AG08395 (cell line): ENCODE measurements at regions not wholly inside any gene's neighbourhood (a gene's known extent, or its start where the extent isn't known, plus 50 kb on each side); places are given as distances from the start of the nearest gene placed in this dataset.
"Not testable (repeated sequence)": the region's sequence is repeated elsewhere in the genome, so short reads cannot be mapped to it uniquely, and the experiment has no call there.

Experiments
- DNase-seq: peaks from one replicate; pipeline ENCODE4 v3.0.0; 2012; ENCODE audit warnings: mixed read lengths, low spot score

DNA sequence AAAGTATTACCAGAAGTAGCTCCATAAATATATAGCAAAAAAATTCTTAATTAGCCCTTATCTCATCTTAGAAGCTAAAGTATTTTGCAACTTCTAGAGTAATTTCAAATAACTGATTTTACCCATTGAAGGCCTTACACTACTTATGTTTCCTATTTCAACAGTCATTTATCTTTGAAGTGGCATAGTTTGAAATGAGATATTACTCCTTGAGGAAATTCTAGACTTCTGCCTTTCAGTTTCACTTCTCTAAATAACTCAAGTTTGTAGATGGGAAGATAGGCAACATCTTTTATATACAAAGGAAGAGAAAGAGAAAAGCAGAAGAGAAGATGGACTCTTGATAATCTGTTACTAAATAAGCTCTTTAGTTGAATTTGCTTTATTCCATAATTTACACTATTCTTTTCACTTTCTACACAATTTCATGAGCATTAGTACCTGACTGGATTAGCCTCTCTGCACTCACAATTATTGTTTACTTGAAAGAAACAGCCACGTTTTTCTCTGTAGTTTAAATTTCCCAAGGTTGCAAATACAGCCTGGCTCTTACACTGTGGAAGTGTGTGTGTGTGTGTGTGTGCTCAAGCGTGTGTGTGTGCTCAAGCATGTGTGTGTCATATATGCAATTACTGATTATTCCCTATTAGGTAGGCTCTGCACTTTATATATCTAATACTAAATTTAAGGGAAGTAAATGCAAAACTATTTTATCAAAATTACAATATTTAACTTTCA lies 60.6 kb upstream of the EMB start:
- DNase-seq = no peak

DNA sequence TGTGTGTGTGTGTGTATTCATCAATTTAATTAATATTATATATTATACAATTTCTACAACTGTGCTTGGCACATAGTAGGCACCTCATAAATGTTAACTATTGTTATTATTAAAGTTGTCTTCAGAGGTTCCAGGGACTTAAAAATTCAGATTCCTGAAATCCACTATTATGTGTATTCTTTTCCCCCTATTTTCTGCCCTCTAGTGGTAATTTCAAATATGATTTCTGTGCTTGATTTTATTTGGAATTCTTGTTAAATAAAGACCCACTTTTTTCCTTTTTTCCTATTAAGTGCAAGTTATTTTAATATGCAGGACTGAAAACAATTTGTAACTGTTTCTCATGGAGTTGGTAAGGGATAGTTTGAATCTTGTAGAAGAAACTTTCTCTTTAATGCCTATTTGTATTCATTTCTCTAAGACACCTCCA lies 72.0 kb upstream of the EMB start:
- DNase-seq = not testable (repeated sequence)

DNA sequence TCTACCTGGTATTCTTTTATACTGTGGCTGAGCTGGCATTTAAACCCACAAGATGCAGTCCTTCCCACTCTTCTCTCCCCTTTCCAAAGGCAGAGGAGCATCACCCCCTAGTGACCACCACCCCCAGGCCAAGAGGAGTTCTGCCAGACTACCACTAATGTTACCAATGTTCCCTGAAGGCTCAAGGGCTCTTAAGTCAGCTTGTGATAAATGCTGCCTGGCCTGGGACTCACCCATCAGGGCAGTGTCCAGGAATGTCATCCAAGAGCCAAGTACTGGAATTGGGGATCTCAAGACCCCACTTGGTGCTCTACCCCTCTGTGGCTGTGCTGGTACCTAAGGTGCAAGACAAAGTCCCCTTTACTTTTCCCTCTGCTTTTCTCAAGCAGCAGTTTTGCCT lies 80.0 kb upstream of the EMB start:
- DNase-seq = not testable (repeated sequence)

DNA sequence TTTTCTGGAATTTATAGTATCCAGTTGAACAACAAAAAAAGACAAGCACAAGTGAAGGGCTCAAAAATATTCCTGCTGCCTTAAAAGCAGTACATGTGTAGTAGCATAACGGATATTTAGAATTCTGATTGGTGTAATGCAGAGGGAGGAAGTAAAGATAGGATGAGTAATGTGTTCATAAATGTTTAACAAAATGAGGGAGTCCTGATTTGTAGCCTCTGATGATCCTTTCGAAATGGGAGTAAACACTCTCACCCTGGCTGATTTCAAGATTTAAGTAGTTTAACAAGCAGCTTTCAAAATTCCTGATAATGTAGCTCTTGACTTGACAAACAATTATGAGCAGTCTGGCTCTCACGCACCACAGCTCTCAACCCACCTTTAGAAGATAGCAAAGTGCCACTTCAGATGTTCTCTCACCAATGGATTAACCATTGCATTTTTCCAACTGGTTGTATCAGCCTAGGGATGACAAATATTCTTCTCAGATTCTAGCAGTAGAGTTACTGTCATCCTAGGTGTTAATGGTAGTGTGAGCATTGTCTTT lies 86.5 kb upstream of the EMB start:
- not testable (repeated sequence) for DNase-seq

DNA sequence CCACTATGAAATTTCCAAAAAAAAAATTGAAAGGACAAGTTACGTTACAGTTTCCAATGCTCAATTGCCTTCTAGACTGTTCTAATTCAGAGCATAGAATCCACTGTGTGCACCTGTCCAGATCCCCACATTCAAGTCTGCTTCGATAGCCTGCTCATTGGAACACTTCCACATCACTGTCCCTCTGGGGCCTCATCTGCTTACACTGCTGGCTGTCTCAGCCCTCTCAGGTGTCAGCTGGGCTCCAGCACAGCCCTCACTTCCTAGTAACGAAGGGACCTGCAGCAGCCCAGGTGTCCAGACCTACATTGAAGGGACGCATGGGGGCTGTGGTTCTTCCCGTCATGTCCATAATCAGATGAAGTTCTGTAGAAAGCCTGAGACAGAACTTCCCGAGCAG lies 94.3 kb upstream of the EMB start:
- no peak for DNase-seq

DNA sequence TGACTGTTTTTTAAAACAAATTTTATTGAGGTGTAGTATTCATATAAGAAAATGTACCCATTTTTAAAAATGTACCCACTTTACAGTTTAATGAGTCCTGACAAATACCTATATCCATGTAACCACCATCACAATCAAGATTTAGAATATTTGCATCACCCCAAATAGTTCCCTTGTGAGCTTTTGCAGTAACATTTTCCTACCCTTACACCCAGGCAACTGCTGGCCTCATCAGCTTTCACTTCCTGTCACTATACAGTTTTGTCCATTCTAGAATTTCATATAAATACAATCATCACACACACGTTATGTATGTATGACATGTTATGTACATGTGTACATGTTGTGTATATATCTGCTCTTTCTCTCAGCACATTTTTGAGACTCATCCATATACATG lies 96.4 kb upstream of the EMB start:
- not testable (repeated sequence) for DNase-seq

DNA sequence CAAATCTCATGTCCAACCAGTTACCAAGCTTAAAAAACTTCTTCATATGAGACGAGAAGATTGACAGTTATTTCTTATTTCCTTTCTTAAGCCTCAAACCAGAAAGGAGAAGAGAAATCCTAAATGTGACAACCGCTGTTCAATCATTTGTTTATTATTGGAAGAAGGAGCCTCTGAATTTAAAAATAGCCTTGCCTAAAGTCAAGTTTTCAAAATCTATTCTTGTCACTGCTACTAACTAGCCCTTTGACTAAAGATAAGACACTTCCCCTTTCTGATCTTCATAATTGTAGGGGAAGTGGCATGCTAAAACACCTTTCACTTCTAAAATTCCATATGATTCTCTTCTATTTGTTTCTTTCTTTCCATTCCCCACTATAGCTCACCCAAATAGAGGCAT lies 106.2 kb upstream of the EMB start:
- no peak for DNase-seq

DNA sequence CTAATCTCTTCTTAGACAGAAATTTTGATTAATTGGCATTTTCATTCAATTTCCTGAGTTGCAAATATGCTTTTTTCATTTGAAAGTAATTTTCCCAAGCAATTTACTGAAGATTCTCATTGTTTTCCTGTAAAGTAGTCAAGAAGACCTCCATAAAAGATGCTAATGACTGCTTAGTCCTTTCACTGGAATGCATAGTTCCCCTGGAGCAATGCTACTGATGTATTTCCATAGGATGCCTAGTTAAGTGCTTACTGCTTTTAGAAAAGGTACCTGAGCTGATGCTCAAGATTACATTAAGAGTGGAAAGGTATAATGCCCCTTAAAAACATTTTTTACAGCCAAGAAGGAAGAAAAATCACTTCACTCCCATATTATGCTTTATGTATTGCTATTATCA lies 109.2 kb upstream of the EMB start:
- no peak for DNase-seq

DNA sequence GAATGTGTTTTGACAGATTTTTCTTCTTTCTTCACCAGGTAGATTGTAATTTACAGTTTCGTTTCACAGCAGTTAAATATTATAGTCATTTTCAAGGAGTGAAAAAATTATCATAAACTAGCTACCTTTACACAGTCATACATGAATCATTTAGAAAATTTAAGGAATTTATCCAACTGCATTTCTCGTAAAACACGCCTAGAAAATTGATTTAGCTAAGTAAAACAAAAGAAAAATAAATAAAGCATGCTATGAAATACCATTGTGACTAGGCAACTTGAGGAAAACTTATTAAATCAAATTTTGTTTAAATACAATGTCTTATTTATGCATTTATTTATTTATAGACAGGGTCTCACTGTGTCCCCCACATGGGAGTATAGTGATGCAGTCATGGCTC lies 109.9 kb upstream of the EMB start:
- no peak for DNase-seq

DNA sequence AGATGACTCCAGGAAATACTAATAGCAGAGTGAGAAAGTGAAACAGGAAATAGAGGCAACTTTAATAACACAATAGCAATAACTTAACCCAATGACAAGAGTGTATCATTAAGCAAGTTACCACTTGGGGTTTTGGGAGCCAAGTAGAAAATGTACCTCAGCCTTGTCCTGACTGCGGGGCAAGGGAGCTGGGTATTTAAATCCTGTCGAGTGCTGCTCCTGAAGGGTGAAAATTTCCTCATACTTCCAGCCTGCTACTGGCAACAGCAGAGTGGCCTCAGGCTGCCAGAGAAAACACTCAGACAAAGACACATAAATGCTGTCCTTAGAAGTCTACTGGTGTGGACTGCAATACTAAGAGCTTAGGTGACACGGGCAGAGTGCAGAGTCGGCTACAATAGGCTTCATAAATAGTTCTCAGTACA lies 112.5 kb upstream of the EMB start:
- no peak for DNase-seq

DNA sequence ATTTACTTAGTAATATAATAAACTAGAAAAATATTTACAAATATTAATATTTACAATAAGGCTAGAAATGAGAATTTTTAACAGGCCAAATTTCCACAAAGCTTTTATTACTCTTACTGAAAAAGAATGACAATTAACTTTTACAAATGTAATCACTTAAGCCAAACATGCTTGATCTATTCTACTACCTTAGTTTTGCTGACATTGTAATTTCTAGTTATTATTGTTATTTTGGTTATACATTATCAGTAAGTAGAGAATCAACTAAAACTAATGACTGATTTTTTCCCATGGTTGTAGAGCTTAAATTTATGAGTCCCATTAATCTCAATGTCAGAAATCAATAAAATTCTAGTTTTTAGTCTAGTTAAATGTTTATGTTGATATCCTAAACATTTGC lies 107.8 kb upstream of the PARP8 start:
- not testable (repeated sequence) for DNase-seq

DNA sequence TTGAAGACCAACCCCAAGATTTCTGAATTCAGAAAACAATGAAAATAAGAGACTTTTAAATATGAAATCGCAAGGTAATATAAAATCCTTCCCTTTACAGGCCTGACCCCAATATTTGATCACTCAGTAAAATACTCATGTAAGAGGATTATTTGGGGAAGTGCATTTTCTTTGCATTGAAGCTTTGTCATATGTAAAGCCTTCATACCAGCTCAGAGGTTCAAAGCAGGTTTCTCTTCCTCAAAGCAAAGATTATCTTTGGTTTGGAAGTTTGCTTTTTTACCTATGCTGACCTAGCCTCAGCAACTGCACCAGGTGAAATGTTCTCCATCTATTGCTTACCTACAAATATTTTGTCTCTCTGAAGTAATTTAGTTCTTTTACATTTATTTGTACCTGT lies 106.5 kb upstream of the PARP8 start:
- no peak for DNase-seq

DNA sequence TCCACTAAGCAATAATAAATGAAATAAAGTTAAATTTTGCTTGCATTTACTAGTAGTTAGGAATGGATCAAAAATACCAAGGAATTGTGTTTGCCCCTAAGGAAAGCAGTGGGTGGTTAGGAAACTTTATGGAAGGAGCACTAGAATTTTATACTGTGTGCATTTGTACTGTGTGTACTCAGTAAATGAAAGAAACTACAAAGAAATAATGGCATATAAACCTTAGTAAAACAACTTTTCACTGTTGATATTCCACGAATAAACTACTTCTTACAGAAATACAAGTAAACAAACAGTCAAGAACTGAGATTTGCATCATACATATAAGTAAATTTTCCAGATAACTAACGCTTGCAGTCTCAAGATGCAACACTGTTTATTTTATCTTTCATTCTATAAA lies 103.7 kb upstream of the PARP8 start:
- no peak for DNase-seq

DNA sequence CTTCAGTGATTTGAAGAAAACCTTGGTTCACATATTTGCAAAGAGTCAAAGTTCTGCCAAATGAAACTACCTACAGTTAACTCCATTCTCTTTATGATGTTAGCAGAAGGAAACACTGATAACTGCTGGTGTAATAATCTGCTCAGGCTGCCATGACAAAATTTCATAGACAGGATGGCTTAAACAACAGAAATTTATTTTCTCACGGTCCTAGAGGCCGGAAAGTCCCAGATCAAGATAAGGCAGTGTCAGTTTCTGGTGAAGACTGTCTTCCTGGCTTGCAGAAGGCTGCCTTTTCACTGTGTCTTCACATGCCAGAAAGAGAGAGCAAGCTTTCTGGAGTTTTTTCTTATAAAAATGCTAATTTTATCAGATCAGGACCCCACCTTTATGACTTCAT lies 102.4 kb upstream of the PARP8 start:
- DNase-seq = no peak

DNA sequence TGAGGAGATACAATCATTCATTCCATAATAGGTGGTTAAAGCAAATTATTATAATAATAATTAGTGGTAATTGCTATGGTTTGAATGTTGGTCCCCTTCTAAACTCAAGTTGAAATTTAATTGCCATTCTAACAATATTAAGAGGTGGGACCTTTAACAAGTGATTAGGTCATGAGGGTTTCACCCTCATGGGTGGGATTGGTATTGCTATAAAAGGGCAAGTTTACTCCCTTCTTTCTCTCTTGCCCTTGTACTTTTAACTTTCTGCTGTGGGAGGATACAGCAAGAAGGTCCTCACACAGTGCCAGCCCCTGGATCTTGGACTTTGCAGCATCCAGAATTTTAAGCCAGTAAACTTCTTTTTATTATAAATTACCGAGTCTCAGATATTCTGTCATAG lies 101.9 kb upstream of the PARP8 start:
- DNase-seq = no peak

DNA sequence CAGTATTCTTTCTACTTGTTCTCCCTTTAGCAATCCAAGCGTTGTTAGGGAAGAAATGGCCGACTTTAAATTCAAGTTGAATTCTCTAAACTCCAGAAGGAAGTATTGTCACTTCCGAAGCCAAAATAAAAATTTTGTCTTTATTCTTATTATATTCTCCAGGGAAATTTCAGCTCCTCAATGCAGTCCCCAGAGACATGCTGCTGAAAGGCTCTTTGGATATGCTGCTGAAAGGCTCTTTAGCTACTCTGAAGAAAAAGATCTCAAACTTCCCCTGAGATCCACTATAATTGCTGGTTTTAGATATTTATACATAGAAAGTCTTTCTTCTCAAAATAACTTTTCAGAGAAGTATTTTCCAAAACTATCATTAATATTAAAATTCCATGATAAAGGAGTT lies 92.3 kb upstream of the PARP8 start:
- no peak for DNase-seq

DNA sequence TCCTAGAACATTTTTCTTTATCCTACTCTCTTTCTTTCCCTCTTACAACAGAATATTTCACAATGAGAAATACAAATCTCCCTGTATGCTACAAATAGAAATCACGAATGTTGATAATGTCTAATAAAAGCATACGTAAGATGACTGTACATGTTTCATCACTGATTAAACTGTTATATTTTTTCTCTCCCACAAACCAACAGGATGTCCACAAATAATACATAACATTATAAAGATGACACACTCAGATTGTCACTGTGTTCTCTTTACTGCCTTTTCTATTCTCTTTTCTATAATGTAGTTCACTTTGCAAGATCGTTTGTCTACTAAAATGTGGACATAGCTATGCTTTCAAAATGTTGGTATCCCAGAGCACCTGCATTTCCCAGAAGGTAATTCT lies 90.7 kb upstream of the PARP8 start:
- DNase-seq = no peak

DNA sequence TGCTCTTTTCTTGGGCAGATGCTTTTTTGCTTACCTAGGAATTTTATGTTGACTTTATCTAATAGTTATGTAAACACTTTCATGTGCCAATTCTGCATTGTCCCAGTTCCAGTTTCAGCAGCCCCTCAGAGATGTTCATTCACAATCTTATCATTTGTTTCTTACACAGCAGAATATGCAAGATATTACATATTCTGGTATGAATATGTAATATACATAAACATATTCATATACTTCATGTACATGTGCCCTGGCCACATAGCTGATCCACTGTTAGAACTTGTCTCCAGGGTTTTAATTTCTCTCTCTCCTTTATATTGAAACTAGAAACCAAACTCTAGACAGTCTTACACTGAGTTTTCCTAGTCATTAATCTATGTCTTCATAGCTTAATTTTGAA lies 90.2 kb upstream of the PARP8 start:
- DNase-seq = no peak

DNA sequence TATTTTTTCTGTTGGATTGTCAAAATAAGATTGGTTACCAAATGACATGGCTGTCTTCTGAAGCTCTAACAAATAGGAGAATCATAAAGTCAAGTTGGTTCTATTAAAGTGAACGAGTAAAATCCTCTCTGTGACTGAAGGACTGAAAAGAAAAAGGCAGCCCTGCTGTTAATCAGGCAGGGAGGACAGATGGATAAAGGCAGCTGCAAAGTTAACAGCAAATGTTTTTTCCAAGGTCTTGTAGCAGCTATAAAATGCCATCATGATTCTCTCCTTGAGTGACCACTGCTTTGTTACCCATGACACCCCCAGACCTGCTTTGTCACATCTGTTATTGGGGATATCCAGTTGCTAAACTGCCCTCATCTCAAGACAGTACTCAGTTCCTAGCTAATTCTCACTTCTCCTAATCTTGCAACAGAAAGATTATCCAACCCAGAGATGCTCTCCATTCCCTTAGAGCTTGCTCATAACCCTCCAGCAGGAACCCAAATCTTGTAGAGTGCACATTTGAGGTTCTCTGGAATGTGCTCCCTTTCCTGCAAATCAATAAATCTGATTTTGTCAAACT lies 89.7 kb upstream of the PARP8 start:
- no peak for DNase-seq

DNA sequence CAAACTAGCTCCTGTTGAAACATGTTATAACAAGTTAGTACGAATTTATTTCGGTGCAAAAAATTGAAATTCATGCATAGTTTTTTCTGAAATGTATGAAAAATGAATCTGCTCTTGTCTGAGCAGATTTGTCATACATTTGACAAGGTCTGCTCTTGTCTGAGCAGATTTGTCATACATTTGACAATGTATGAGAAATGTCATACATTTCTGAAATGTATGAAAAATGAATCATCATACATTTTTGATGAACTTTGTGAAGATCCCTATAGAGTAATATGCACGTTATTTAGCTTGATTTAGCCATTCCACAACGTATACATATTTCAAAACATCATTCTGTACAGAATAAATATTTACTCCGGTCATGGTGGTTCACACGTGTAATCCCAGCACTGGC lies 85.9 kb upstream of the PARP8 start:
- no peak for DNase-seq

DNA sequence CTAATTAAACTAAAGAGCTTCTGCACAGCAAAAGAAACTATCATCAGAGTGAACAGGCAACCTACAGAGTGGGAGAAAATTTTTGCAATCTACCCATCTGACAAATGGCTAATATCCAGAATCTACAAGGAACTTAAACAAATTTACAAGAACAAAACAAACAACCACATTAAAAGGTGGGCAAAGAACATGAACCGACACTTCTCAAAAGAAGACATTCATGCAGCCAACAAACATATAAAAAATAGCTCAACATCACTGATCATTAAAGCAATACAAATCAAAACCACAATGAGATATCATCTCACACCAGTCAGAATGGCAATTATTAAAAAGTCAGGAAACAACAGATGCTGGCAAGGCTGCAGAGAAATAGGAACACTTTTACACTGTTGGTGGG lies 84.6 kb upstream of the PARP8 start:
- not testable (repeated sequence) for DNase-seq

DNA sequence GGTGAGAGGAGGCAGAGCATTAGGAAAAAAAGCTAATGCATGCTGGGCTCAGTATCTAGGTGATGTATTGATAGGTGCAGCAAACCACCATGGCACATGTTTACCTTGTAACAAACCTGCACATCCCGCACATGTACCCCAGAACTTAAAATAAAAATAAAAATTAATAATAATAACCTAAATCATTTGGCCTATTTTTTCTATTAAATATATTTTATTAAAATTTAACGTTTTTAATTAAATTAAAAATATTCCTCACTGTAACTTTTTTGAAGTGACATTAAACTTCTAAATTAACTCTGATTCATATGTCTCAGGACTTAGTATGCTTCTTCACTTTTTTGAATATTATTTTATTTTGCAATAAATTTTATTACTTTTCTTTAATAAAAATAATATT lies 83.7 kb upstream of the PARP8 start:
- DNase-seq = no peak

DNA sequence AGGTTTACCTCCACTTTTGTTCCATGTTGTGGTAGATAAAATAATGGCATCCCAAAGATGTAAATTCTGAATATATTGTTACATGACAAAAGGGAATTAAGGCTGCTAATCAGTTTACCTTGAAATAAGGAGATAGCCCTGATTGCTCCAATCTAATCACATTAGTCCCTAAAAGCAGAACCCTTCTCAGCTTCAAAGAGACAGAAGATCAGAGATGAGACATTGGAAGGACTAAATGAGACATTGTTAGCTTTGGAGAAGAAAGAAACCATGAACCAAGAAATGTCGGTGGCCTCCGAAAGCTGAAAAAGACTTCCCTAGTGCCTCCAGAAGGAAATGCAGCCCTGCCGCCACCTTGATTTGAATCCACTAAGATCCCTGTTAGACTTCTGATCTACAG lies 82.8 kb upstream of the PARP8 start:
- DNase-seq = no peak

DNA sequence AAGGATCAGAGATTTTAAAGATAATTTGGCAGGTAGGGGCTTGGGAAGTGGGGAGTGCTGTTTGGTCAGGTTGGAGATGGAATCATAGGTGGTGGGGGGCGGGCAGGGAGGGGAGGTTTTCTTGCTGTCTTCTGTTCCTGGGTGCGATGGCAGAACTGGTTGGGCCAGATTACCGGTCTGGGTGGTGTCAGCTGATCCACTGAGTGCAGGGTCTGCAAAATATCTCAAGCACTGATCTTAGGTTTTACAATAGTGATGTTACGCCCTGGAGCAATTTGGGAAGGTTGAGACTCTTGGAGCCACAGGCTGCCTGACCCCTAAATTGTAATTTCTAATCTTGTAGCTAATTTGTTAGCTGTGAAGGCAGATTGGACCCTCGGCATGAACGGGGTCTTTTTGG lies 78.0 kb upstream of the PARP8 start:
- not testable (repeated sequence) for DNase-seq
